NCI-H2107 treated with DMSO at 0.1 percent for 48 hours (cell line): ENCODE measurements at regions not wholly inside any gene's neighbourhood (a gene's known extent, or its start where the extent isn't known, plus 50 kb on each side); places are given as distances from the start of the nearest gene placed in this dataset.
"Not testable (repeated sequence)": the region's sequence is repeated elsewhere in the genome, so short reads cannot be mapped to it uniquely, and the experiment has no call there.

Experiments used
- DNase-seq: peaks from one replicate; lab custom pipeline; 2025; ENCODE audit not compliant: unreplicated experiment; lab: John Stamatoyannopoulos, UW

- no peak for DNase-seq
Observed at GRCh38 chr7:81074406-81074805, 155.6 kb upstream of the SEMA3C start.

- DNase-seq: no peak
Observed at GRCh38 chr7:81073931-81074251, 155.0 kb upstream of the SEMA3C start.

- no peak for DNase-seq
Observed at GRCh38 chr7:81070956-81071355, 152.1 kb upstream of the SEMA3C start.

- no peak for DNase-seq
Observed at GRCh38 chr7:81066797-81067196, 147.9 kb upstream of the SEMA3C start.

GRCh38 chr7:81064426-81064825, 145.6 kb upstream of the SEMA3C start:
- DNase-seq: no peak

DNA sequence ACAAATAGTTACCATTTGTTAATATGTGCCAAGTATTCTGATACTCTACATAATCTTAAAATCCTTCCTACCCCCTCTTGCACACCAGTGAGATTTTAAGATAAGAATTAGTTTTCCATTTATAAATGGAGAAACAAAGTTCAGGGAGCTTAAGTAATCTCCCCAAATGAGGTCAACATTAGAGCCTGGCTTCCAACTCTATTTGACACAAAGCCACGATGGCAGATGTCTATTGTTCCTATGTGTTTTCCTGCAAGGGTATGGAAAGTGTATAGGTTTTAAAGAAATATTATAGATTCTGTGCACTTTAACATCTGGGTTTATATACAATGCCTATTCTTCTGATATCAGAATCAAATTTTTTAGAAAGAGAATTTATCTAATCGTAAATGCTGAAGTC, 143.9 kb upstream of the SEMA3C start:
- DNase-seq: no peak

- DNase-seq: not testable (repeated sequence)
Observed at GRCh38 chr7:81057469-81057868, 138.6 kb upstream of the SEMA3C start.

DNA sequence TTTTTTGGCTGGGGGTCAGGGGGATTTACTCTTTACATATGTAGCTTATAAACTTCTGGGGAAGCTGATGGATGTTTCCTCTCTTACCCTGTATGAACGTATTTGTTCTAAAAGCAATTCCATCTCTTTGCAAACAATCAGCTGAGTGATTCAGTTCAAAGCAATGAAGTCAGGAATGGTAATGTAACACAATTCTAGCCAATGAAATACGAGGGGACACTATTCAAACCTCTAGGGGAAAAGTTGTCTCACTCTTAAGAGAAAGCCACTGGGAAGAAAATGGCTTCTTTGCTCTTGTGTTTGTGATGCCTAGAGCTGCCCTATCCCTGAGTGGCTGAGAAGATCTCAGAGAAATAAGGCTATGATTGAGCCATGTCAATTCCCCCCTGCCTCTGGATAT, 134.8 kb upstream of the SEMA3C start:
- no peak for DNase-seq

DNA sequence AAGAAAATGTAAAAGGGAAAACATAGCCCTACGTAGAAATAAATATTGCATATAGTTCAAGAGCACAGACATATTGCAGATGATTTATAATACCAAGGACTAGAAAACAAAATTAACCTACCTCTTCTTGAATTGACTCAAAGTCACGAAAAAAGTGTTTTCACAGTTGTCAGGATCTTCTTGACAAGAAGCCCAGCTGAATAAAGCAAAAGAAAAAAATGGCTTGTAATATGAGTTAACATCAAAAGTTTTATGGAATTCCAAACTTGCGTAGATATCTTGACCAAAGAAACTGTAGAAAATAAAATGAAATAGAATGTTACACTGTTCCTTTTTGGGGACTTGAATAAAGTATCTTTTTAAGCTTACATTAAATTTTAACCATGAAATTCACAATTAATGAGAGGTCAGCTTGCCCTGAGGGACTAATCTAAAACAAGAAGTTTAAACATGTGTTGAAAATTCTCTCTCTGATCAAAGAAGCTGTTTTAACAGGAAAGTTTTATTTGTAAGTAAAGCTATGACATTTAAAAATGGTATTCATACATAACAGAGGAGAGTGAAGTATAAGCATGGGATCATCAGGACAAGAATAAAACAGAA, 133.1 kb upstream of the SEMA3C start:
- DNase-seq: no peak

DNA sequence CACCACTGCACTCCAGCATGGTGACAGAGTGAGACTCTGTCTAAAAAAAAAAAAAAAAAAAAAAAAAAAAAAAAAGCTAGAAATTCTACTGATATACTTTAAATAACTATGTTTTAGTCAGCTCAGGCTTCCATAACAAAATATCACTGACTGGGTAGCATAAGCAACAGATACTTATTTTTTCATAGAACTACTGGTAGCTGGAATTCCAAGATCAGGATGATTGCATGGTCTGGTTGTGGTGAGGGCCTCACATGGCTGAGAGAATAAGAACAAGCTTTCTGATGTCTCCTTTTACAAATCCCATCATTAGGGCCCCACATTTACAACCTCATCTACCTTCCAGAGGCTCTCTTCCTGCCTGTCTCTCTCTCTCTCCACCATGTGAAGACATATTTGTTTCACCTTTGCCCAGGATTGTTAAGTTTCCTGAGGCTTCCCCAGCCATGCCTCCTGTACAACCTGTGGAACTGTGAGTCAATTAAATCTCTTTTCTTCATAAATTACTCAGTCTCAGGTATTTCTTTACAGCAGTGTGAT, 126.7 kb upstream of the SEMA3C start:
- no peak for DNase-seq

DNA sequence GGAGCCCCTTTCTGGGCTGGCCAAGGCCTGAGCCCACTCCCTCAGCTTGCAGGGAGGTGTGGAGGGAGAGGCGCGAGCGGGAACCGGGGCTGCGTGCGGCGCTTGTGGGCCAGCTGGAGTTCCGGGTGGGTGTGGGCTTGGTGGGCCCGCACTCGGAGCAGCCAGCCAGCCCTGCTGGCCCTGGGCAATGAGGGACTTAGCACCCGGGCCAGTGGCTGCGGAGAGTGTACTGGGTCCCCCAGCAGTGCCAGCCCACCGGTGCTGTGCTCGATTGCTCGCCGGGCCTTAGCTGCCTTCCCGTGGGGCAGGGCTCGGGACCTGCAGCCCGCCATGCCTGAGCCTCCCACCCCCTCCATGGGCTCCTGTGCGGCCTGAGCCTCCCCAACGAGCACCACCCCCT, 123.8 kb upstream of the SEMA3C start:
- not testable (repeated sequence) for DNase-seq

GRCh38 chr7:81040496-81040895, 121.6 kb upstream of the SEMA3C start:
- DNase-seq: no peak

- no peak for DNase-seq
Observed at GRCh38 chr7:81036871-81037270, 118.0 kb upstream of the SEMA3C start.

DNA sequence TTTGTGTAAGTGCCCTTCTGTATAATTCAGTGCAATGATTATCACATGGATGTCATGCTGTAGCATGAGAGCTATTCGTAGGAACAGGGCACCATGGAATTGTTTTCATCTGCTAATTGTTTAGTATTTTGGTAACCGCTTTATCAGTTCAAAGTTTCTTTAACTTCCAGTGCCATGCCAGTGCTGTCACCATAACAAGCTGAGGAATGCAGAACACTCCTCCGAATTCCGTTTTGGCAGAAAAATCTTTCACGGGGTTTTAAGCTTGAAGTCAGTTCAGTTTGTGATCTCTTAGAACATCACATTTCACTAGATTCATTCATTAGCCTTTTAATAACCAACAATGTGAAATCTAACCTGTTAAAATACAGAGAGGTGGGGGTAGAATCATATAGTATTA, 117.2 kb upstream of the SEMA3C start:
- DNase-seq: no peak

DNA sequence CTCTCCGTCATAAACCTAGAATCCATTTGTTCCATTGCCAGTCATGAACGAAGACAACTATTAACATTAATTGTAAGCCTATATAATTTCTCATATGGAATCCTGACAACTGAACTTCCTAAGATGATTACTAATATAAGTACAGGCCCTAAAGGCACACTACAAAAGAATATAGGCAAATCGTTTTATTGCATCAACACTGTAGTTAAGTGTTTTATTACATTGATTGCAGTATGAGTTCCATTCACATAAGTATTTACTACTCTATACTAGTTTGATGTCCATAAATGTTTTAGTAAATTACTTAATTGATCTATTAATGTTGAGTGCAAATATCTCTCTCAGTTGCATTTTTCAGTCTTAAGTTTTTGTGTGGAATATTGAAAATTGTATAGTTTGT, 113.1 kb upstream of the SEMA3C start:
- no peak for DNase-seq

GRCh38 chr7:81031243-81031642, 112.4 kb upstream of the SEMA3C start:
- DNase-seq: no peak

GRCh38 chr7:81030472-81030871, 111.6 kb upstream of the SEMA3C start:
- DNase-seq: no peak

DNA sequence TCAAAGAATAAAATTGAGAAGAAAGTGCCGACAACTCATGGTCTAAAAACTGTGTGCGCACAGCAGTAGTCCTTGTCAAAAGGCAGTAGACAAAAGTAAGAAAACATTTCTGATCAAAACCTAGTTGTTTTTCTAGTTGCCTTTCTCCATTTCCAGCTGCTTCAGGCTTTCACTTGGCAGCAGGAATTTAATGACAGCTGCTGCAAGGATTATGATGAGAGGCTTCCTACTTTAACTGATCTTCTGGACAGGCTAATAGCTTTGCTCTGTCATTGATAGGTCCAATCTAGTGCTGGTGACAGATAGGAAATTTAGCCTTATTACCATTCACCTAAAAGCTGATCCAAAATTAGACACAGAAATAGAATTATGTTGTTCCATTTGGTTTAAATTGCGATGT, 110.7 kb upstream of the SEMA3C start:
- DNase-seq: no peak

GRCh38 chr7:81025360-81025759, 106.5 kb upstream of the SEMA3C start:
- no peak for DNase-seq

GRCh38 chr7:81014908-81015307, 96.1 kb upstream of the SEMA3C start:
- DNase-seq: no peak

DNA sequence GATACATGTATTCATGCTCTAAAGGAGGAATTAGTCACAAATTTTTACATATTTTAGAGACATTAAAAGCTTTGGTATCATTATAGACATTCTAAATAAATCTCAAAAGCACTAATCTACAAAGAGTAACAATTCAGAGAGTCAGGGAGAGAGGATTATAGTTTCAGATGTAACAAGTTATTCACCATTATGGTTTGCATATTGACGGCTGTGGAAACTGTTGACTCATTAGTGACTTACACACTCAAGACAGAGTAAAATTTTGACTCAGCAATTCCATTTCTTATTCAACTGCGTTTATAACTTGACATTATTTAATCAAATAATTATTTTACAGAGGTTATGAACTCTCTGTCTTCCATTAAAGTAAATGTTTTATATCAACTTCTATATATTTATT, 95.4 kb upstream of the SEMA3C start:
- no peak for DNase-seq

- no peak for DNase-seq
Observed at GRCh38 chr7:81013083-81013817, 94.4 kb upstream of the SEMA3C start.

GRCh38 chr7:81008901-81009300, 90.0 kb upstream of the SEMA3C start:
- DNase-seq: no peak
